Right lobe of liver (tissue), 6 donors: ENCODE measurements at regions not wholly inside any gene's neighbourhood (a gene's known extent, or its start where the extent isn't known, plus 50 kb on each side); places are given as distances from the start of the nearest gene placed in this dataset.

ENCODE experiments used
- ATAC-seq, 4 donors: fragments of 200-7000 bp; cut with Tn5 transposase; one replicate each; pipeline ENCODE4 v1.9.1; 2020; ENCODE audit warnings: mild to moderate bottlenecking in 4 of 4, moderate library complexity in 4 of 4
- DNase-seq, 3 donors: peaks; one replicate each; pipeline ENCODE4 v3.0.0-alpha.2; 2020
- H3K27ac ChIP-seq, 3 donors: fragments of 200-600 bp; one replicate each; pipeline ENCODE4 v1.8.0; 2022
- H3K27me3 ChIP-seq, 2 donors: fragments of 200-600 bp; one replicate each; pipeline ENCODE4 v1.8.0; 2022
- H3K36me3 ChIP-seq, 4 donors: fragments of 200-600 bp; sonication (generic) in 1 of 4; one replicate each; pipeline versions ENCODE4 v1.5.1 to v1.8.0; 2017 to 2022; ENCODE audit warnings: control low read depth in 1 of 4
- H3K4me1 ChIP-seq, 4 donors: fragments of 200-600 bp; sonication (generic) in 1 of 4; one replicate each; pipeline versions ENCODE4 v1.5.1 to v1.8.0; 2017 to 2022; ENCODE audit warnings: control low read depth in 1 of 4
- H3K4me3 ChIP-seq, 3 donors: fragments of 200-600 bp; one replicate each; pipeline ENCODE4 v1.8.0; 2022
- H3K9me3 ChIP-seq, 4 donors: fragments of 200-600 bp; sonication (generic) in 1 of 4; one replicate each; pipeline versions ENCODE4 v1.5.1 to v1.8.0; 2017 to 2022; ENCODE audit warnings: control low read depth in 1 of 4
- POLR2A ChIP-seq: fragments of 450-650 bp; IDR thresholded peaks from one replicate; pipeline ENCODE4 v1.6.1; 2017; ENCODE audit warnings: antibody characterized with exemption, mild to moderate bottlenecking
- WGBS: methylation state at CpG from one replicate; pipeline ENCODE4 v1.1.6; 2018; ENCODE audit warnings: low coverage, low lambda C conversion rate; ENCODE audit not compliant: insufficient coverage; ENCODE audit errors: missing lambda C conversion rate; 5-methylcytosine and 5-hydroxymethylcytosine counted together
- intact Hi-C, 2 donors: fragments of 100-400 bp; cut with DNase I; formaldehyde crosslinking; loops; one replicate each; pipeline versions ENCODE4 v1.11.2 to v1.14.1; 2022
- TF ChIP-seq, protein P1 (sequence below), 4 donors: fragments of 200-600 bp in 3 of 4; fragments of 450-650 bp in 1 of 4; IDR thresholded peaks; one replicate each; pipeline versions ENCODE4 v1.5.1 to v1.8.0; 2016 to 2022; ENCODE audit warnings: antibody characterized with exemption in 4 of 4, mild to moderate bottlenecking in 2 of 4
- donor health status: DM: no; HTN: yes; CAD: no.
- donor health status: DM: no; HTN: no; CAD: no.
- donor health status: DM: no; HTN: no; CAD: no.
- donor health status: DM: no; HTN: yes; CAD: no.
- donor health status: DM: no; HTN: yes; CAD: no.

DNA sequence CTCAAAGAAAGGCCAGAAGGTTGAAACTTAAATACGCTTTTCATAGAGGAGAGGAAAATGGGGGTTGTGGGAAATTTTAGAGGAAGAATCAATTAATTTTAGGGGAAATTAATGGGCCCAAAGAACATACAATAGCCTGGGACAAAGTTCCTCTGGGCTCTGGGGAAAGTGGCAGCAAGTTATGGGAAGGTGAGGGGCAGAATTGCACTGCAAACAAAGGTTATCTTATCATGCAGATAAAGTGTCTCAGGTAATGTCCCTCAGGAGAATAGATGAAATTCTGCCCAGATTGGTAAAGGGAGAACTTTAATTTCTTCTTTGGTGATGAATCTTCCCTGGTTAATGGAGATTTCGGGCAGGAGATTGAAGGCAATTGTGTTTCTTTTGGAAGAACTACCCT, 326.1 kb upstream of the SLC24A2 start:
- Histone ChIP-seq H3K27ac (no peak overlapping the region), H3K27me3 (no peaks in the 10 kb centered on the region), H3K9me3 (no peaks in the 10 kb centered on the region), H3K4me1 (no peaks in the 10 kb centered on the region), H3K4me3 (no peak overlapping the region), H3K36me3 (no peaks in the 10 kb centered on the region)
- intact Hi-C loops: no loop called here
- ATAC-seq (no peak), DNase-seq (no peak)
- 57% methylated on average over 2 of the region's 2 CpGs for WGBS
- TF ChIP-seq POLR2A: no peak
- TF ChIP-seq, protein P1, sequence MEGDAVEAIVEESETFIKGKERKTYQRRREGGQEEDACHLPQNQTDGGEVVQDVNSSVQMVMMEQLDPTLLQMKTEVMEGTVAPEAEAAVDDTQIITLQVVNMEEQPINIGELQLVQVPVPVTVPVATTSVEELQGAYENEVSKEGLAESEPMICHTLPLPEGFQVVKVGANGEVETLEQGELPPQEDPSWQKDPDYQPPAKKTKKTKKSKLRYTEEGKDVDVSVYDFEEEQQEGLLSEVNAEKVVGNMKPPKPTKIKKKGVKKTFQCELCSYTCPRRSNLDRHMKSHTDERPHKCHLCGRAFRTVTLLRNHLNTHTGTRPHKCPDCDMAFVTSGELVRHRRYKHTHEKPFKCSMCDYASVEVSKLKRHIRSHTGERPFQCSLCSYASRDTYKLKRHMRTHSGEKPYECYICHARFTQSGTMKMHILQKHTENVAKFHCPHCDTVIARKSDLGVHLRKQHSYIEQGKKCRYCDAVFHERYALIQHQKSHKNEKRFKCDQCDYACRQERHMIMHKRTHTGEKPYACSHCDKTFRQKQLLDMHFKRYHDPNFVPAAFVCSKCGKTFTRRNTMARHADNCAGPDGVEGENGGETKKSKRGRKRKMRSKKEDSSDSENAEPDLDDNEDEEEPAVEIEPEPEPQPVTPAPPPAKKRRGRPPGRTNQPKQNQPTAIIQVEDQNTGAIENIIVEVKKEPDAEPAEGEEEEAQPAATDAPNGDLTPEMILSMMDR (IDR thresholded peaks at IDR 0.05): no peak

DNA sequence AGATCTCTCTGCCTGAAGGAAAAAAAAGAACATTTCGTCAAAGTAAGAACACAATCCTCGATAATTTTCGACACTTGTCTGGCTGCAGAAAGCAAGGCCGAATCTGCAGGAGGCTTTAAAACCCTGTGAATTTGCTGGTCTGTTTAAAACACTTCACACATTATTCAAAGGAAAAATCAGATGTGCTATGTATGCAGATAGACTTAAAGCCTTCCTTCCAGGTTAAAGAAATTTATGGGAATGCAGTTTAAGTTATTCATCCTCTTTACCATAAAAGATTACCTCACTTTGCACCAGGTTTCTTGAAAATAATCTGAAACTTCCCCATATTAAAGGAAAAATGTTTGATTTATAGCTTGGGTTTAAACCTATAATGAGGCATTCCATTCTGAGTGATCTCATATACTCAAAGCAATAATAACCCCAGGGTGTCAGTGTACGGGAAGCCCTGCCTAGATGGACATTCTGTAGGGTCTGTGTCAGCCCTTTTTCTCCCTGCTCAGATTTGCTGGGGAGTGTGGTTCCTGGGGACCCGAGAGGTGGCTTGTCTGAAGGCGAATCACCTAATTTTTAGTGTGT, 323.5 kb upstream of the SLC24A2 start:
- Histone ChIP-seq H3K4me3 (no peak overlapping the region), H3K36me3 (no peaks in the 10 kb centered on the region), H3K9me3 (no peaks in the 10 kb centered on the region), H3K27me3 (no peaks in the 10 kb centered on the region), H3K4me1 (no peaks in the 10 kb centered on the region), H3K27ac (no peak overlapping the region)
- TF ChIP-seq, protein P1 (IDR thresholded peaks at IDR 0.05): no peak
- no peak for TF ChIP-seq POLR2A
- DNase-seq: no peak
- 30% methylated on average over 7 of the region's 7 CpGs for WGBS
- ATAC-seq: no peak
- intact Hi-C loops: no loop called here

DNA sequence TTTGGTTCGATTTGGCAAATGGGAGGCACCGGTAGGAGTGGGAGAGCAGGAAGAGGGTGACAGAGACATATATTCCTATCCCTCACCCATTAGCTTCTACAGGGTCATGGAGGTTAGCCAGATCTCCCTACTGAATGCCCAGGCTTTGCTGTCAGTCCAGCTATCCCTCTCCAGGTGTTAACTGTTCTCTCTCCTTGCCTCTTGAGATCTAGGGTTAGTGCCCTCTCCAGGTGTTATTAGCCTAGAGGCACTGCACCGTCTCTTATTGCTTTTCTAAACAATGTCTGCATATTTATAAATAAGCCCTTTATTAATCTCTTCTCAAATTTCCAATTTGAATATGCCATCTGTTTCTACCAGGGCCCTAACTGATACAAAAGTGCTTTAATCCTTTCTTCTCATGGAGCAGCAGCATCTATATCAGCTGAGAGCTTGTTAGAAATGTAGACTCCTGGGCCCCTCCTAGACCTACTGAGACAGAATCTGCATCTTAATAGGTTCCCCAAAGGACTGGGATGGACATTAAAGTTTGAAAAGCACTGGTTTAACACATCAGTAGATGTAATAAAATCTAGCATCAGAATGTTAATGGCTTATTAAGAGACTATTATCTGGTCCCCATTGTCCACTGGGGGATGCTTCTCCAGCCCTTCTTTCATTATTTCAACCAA, 322.5 kb upstream of the SLC24A2 start:
- no peak for ATAC-seq
- H3K9me3 ChIP-seq: no peaks in the 10 kb centered on the region
- 47% methylated on average over 3 of the region's 3 CpGs for WGBS
- intact Hi-C loops: no loop called here
- H3K27ac ChIP-seq: no peak overlapping the region
- no peak for TF ChIP-seq POLR2A
- TF ChIP-seq, protein P1 (IDR thresholded peaks at IDR 0.05): no peak
- H3K4me1 ChIP-seq: no peaks in the 10 kb centered on the region
- DNase-seq: no peak
- no peaks in the 10 kb centered on the region for H3K27me3 ChIP-seq
- H3K4me3 ChIP-seq: no peak overlapping the region
- no peaks in the 10 kb centered on the region for H3K36me3 ChIP-seq

DNA sequence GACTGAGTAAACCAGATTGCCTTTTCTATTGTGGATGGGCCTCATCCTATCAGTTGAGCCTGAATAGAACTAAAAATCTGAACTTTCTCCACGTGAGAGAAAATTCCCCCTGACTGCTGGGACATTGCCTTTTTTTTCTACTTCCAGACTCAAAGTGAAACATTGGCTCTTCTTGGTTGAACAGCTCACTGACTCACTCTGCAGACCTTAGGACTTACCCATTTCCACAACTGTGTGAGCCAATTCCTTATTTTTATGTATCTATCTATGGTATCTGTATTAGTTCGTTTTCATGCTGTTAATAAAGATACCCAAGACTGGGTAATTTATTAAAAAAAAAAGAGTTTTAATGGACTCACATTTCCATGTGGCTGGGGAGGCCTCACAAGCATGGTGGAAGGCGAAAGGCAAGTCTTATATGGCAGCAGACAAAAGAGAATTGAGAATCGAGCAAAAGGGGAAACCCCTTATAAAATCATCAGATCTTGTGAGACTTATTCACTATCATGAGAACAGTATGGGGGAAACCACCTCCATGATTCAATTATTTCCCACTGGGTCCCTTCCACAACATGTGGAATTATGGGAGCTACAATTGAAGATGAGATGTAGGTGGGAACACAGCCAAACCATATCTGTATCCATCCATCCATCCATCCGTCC, 306.7 kb upstream of the SLC24A2 start:
- Histone ChIP-seq H3K36me3 (no peaks in the 10 kb centered on the region), H3K27me3 (no peaks in the 10 kb centered on the region), H3K4me3 (no peak overlapping the region), H3K9me3 (peaks cover 0 to 3% (median 0%) of the 10 kb centered on the region in 4 donors), H3K27ac (no peak overlapping the region), H3K4me1 (no peaks in the 10 kb centered on the region)
- 37% methylated on average over 5 of the region's 5 CpGs for WGBS
- TF ChIP-seq POLR2A: no peak
- TF ChIP-seq, protein P1 (IDR thresholded peaks at IDR 0.05): no peak
- ATAC-seq (no peak), DNase-seq (no peak)
- intact Hi-C loops: no loop called here
